B cell (primary cell): ENCODE measurements at regions not wholly inside any gene's neighbourhood (a gene's known extent, or its start where the extent isn't known, plus 50 kb on each side); places are given as distances from the start of the nearest gene placed in this dataset.

Experiments
- ATAC-seq: fragments of 200-7000 bp; cut with Tn5 transposase; one replicate; pipeline ENCODE4 v1.10.0; 2021; ENCODE audit warnings: low read depth, mild to moderate bottlenecking, moderate number of reproducible peaks, moderate library complexity
- CTCF ChIA-PET: fragments of 350-600 bp; sonication (Branson Sonifier 250); formaldehyde crosslinking; loops from one replicate; lab custom pipeline; 2021; ENCODE audit warnings: antibody characterized with exemption, inconsistent platforms; lab: Charles Lee
- POLR2A ChIA-PET: fragments of 350-600 bp; sonication (Branson Sonifier 250); formaldehyde crosslinking; loops from one replicate; lab custom pipeline; 2021; ENCODE audit warnings: antibody characterized with exemption; lab: Charles Lee
- DNase-seq: peaks from one replicate; pipeline ENCODE4 v3.0.0; 2013
- H2AFZ ChIP-seq: 2 replicates; pipeline ENCODE4 v1.6.1; 2012; ENCODE audit warnings: mild to moderate bottlenecking, low read depth, low read length; ENCODE audit not compliant: insufficient read depth, poor library complexity, severe bottlenecking
- H3K27ac ChIP-seq, 2 donors: 1 replicate in 1 of 2; 2 replicates in 1 of 2; pipeline ENCODE4 v1.5.1; 2012 to 2013; ENCODE audit warnings: low read length in 2 of 2, mild to moderate bottlenecking in 2 of 2, moderate library complexity in 1 of 2
- H3K27me3 ChIP-seq, 4 experiments: fragments of 200-600 bp in 1 of 4; sonication (generic) in 1 of 4; replicated peaks in 1 of 4; 1 replicate in 2 of 4; 2 replicates in 2 of 4; pipeline versions ENCODE4 v1.6.1 to v1.7.0; 2013 to 2016; ENCODE audit warnings: low read length in 3 of 4, mild to moderate bottlenecking in 2 of 4, mixed read lengths in 1 of 4, moderate library complexity in 1 of 4; ENCODE audit not compliant: insufficient read depth in 4 of 4, control insufficient read depth in 3 of 4; ENCODE audit errors: control extremely low read depth in 1 of 4
- H3K36me3 ChIP-seq, 2 experiments: replicated peaks in 1 of 2; 1 replicate in 1 of 2; 2 replicates in 1 of 2; pipeline versions ENCODE4 v1.6.1 to v1.7.1; 2013; ENCODE audit warnings: low read length in 1 of 2; ENCODE audit not compliant: insufficient read depth in 2 of 2, control insufficient read depth in 1 of 2; ENCODE audit errors: control extremely low read depth in 1 of 2, extremely low read depth in 1 of 2
- H3K4me1 ChIP-seq, 2 donors: fragments of 200-600 bp in 1 of 2; sonication (generic) in 1 of 2; 1 replicate in 1 of 2; 2 replicates in 1 of 2; pipeline versions ENCODE4 v1.5.1 to v1.6.1; 2013 to 2017; ENCODE audit warnings: low read length in 2 of 2; ENCODE audit not compliant: control insufficient read depth in 2 of 2, insufficient read depth in 2 of 2
- H3K4me2 ChIP-seq: replicated peaks from 2 replicates; pipeline ENCODE3; 2012; ENCODE audit warnings: mild to moderate bottlenecking, low read depth, low read length; ENCODE audit not compliant: poor library complexity, severe bottlenecking
- H3K4me3 ChIP-seq, 5 experiments: fragments of 200-600 bp in 1 of 5; sonication (generic) in 1 of 5; 1 replicate in 3 of 5; 2 replicates in 2 of 5; pipeline versions ENCODE4 v1.5.1 to v1.7.0; 2011 to 2016; ENCODE audit warnings: low read length in 4 of 5, mild to moderate bottlenecking in 4 of 5, low read depth in 2 of 5, control low read depth in 1 of 5, moderate library complexity in 1 of 5; ENCODE audit not compliant: insufficient read depth in 1 of 5; ENCODE audit errors: control extremely low read depth in 1 of 5, extremely low read depth in 1 of 5
- H3K79me2 ChIP-seq: fragments of 200-600 bp; sonication (generic); one replicate; pipeline ENCODE4 v1.6.0; 2016; ENCODE audit warnings: low read length; ENCODE audit not compliant: control insufficient read depth, insufficient read depth
- H3K9ac ChIP-seq: fragments of 200-600 bp; sonication (generic); 2 replicates; pipeline ENCODE4 v1.6.1; 2017; ENCODE audit warnings: mild to moderate bottlenecking, low read length, moderate library complexity
- H3K9me3 ChIP-seq, 3 donors: one replicate each; pipeline versions ENCODE4 v1.6.1 to v1.7.1; 2013; ENCODE audit warnings: low read length in 2 of 3; ENCODE audit not compliant: control insufficient read depth in 2 of 3, insufficient read depth in 1 of 3; ENCODE audit errors: control extremely low read depth in 1 of 3
- H4K20me1 ChIP-seq: 2 replicates; pipeline ENCODE4 v1.6.0; 2012; ENCODE audit warnings: mild to moderate bottlenecking, low read length; ENCODE audit not compliant: insufficient read depth, control insufficient read depth, poor library complexity, severe bottlenecking
- H3K27ac Mint-ChIP-seq: one replicate; pipeline ENCODE4 v1.8.0; 2021; ENCODE audit warnings: mixed read lengths
- H3K27me3 Mint-ChIP-seq: one replicate; pipeline ENCODE4 v1.8.0; 2021; ENCODE audit warnings: mixed read lengths
- H3K4me1 Mint-ChIP-seq: one replicate; pipeline ENCODE4 v1.8.0; 2021; ENCODE audit warnings: mixed read lengths
- H3K4me3 Mint-ChIP-seq: one replicate; pipeline ENCODE4 v1.8.0; 2021; ENCODE audit warnings: mixed read lengths
- H3K9me3 Mint-ChIP-seq: one replicate; pipeline ENCODE4 v1.8.0; 2022; ENCODE audit warnings: mixed read lengths; ENCODE audit not compliant: insufficient read depth
- CTCF ChIP-seq: fragments of 200-600 bp; IDR thresholded peaks from one replicate; pipeline ENCODE4 v1.8.0; 2022; ENCODE audit warnings: antibody characterized with exemption, mild to moderate bottlenecking
- EZH2 ChIP-seq: IDR thresholded peaks from 2 replicates; pipeline ENCODE4 v1.6.1; 2012; ENCODE audit warnings: borderline replicate concordance, low read depth, mild to moderate bottlenecking, moderate library complexity, low read length; ENCODE audit not compliant: insufficient read depth, poor library complexity, severe bottlenecking
- WGBS: methylation state at CpG from one replicate; pipeline ENCODE4 v1.1.5; 2013; ENCODE audit warnings: missing lambda C conversion rate; ENCODE audit not compliant: insufficient coverage; 5-methylcytosine and 5-hydroxymethylcytosine counted together
- intact Hi-C: fragments of 100-400 bp; cut with micrococcal nuclease; formaldehyde crosslinking; loops from one replicate; pipeline ENCODE4 v1.10.0; 2022

- CTCF ChIA-PET = interaction anchor here (0.7 kb wide), 1 partner anchor 11 kb away, joined by 3 read pairs; no protein-coding TSS in a partner anchor
- H3K27me3 Mint-ChIP-seq = peaks cover 11% of the 10 kb centered on the region
- TF ChIP-seq EZH2 = no peak
- TF ChIP-seq CTCF = no peak
- no peak for ATAC-seq
- Histone ChIP-seq H3K4me3 (no peak overlapping the region), H3K27ac (no peak overlapping the region), H3K4me1 (no peaks in the 10 kb centered on the region), H3K27me3 (no peaks in the 10 kb centered on the region), H3K9ac (no peak overlapping the region), H2AFZ (no peak overlapping the region), H3K79me2 (no peaks in the 10 kb centered on the region), H3K4me2 (no peak overlapping the region), H3K36me3 (no peaks in the 10 kb centered on the region), H4K20me1 (no peaks in the 10 kb centered on the region), H3K9me3 (peaks cover 0 to 4% (median 0%) of the 10 kb centered on the region in 3 donors)
- no peak overlapping the region for H3K27ac Mint-ChIP-seq
- intact Hi-C loops = no loop called here
- no peak overlapping the region for H3K4me3 Mint-ChIP-seq
- H3K4me1 Mint-ChIP-seq = no peaks in the 10 kb centered on the region
- DNase-seq = no peak
- no peaks in the 10 kb centered on the region for H3K9me3 Mint-ChIP-seq
- WGBS = 100% methylated on average over 3 of the region's 4 CpGs
- POLR2A ChIA-PET = no interaction called here
These were observed 206.1 kb upstream of the SASH1 start for GRCh38 chr6:148136586-148136985.

- H3K36me3 ChIP-seq = no peaks in the 10 kb centered on the region
- no peak overlapping the region for H3K4me3 Mint-ChIP-seq
- no peak overlapping the region for H3K27ac Mint-ChIP-seq
- peaks cover 0 to 4% (median 0%) of the 10 kb centered on the region in 3 donors for H3K9me3 ChIP-seq
- H2AFZ ChIP-seq = no peak overlapping the region
- H3K4me2 ChIP-seq = no peak overlapping the region
- H3K27me3 Mint-ChIP-seq = peaks cover 15% of the 10 kb centered on the region
- H3K4me3 ChIP-seq = no peak overlapping the region
- TF ChIP-seq CTCF (no peak), EZH2 (no peak)
- CTCF ChIA-PET = no interaction called here
- POLR2A ChIA-PET = no interaction called here
- H3K27ac ChIP-seq = no peak overlapping the region
- DNase-seq = no peak
- intact Hi-C loops = no loop called here
- no peak for ATAC-seq
- no peak overlapping the region for H3K9ac ChIP-seq
- H3K4me1 ChIP-seq = no peaks in the 10 kb centered on the region
- no peaks in the 10 kb centered on the region for H3K79me2 ChIP-seq
- H4K20me1 ChIP-seq = no peaks in the 10 kb centered on the region
- no peaks in the 10 kb centered on the region for H3K4me1 Mint-ChIP-seq
- H3K9me3 Mint-ChIP-seq = no peaks in the 10 kb centered on the region
- WGBS = 83% methylated on average over 1 of the region's 1 CpG
- no peaks in the 10 kb centered on the region for H3K27me3 ChIP-seq
These were observed 205.0 kb upstream of the SASH1 start for GRCh38 chr6:148137652-148138051.
